SK-N-SH treated with all-trans-retinoic acid at 6 μM for 48 hours (cell line): ENCODE measurements at regions not wholly inside any gene's neighbourhood (a gene's known extent, or its start where the extent isn't known, plus 50 kb on each side); places are given as distances from the start of the nearest gene placed in this dataset.
"Not testable (repeated sequence)": the region's sequence is repeated elsewhere in the genome, so short reads cannot be mapped to it uniquely, and the experiment has no call there.

Experiments
- ATAC-seq: fragments of 200-7000 bp; cut with Tn5 transposase; 3 replicates; pipeline ENCODE4 v1.9.1; 2020; ENCODE audit warnings: mild to moderate bottlenecking, moderate library complexity
- BACH2 ChIP-seq: fragments of 250-450 bp; sonication (Bioruptor Pico); IDR thresholded peaks from 2 replicates; pipeline ENCODE4 v1.9.0; 2021; ENCODE audit warnings: mild to moderate bottlenecking, borderline replicate concordance
- CSDC2 ChIP-seq: fragments of 250-450 bp; sonication (Bioruptor Pico); IDR thresholded peaks from 2 replicates; pipeline ENCODE4 v1.5.0; 2020; ENCODE audit warnings: mild to moderate bottlenecking, moderate library complexity
- ESRRG ChIP-seq: fragments of 250-450 bp; sonication (Bioruptor Pico); IDR thresholded peaks from 2 replicates; pipeline ENCODE4 v1.6.1; 2021; ENCODE audit warnings: mild to moderate bottlenecking
- OSR1 ChIP-seq: fragments of 250-450 bp; sonication (Bioruptor Pico); IDR thresholded peaks from 2 replicates; pipeline ENCODE4 v1.8.0; 2022; ENCODE audit warnings: moderate library complexity, mild to moderate bottlenecking, inconsistent platforms
- RARB ChIP-seq: fragments of 250-450 bp; sonication (Bioruptor Pico); IDR thresholded peaks from 2 replicates; pipeline ENCODE4 v1.8.0; 2021; ENCODE audit warnings: mild to moderate bottlenecking, moderate library complexity
- SNAI2 ChIP-seq: fragments of 250-450 bp; sonication (Bioruptor Pico); IDR thresholded peaks from 2 replicates; pipeline ENCODE4 v1.5.0; 2020; ENCODE audit warnings: mild to moderate bottlenecking, moderate library complexity
- TCF4 ChIP-seq: fragments of 250-450 bp; sonication (Bioruptor Pico); IDR thresholded peaks from 2 replicates; pipeline ENCODE4 v1.8.0; 2021; ENCODE audit warnings: mild to moderate bottlenecking, moderate library complexity, borderline replicate concordance
- TOX ChIP-seq: fragments of 250-450 bp; sonication (Bioruptor Pico); IDR thresholded peaks from 2 replicates; pipeline ENCODE4 v1.8.0; 2021; ENCODE audit warnings: mild to moderate bottlenecking, moderate library complexity, borderline replicate concordance
- ZC3H10 ChIP-seq: fragments of 250-450 bp; sonication (Bioruptor Pico); IDR thresholded peaks from 2 replicates; pipeline ENCODE4 v1.5.1; 2021; ENCODE audit warnings: mild to moderate bottlenecking, moderate library complexity
- ZFP3 ChIP-seq: fragments of 250-450 bp; sonication (Bioruptor Pico); IDR thresholded peaks from 2 replicates; pipeline ENCODE4 v1.5.0; 2020; ENCODE audit warnings: mild to moderate bottlenecking, moderate library complexity
- ZNF565 ChIP-seq: fragments of 450-650 bp; formaldehyde crosslinking; conservative IDR thresholded peaks from 2 replicates; pipeline ENCODE4 v1.5.0; 2020; ENCODE audit warnings: low read depth, mild to moderate bottlenecking, moderate library complexity
- ZNF8 ChIP-seq: fragments of 450-650 bp; formaldehyde crosslinking; IDR thresholded peaks from 2 replicates; pipeline ENCODE4 v1.5.0; 2020; ENCODE audit warnings: mild to moderate bottlenecking, moderate library complexity
- TF ChIP-seq, protein P1 (sequence below): fragments of 250-450 bp; sonication (Bioruptor Pico); IDR thresholded peaks from 2 replicates; pipeline ENCODE4 v1.8.0; 2020; ENCODE audit warnings: mild to moderate bottlenecking, moderate library complexity, borderline replicate concordance
- TF ChIP-seq, protein P2 (sequence below): fragments of 250-450 bp; sonication (Bioruptor Pico); IDR thresholded peaks from 2 replicates; pipeline ENCODE4 v1.5.0; 2020; ENCODE audit warnings: mild to moderate bottlenecking, moderate library complexity
- TF ChIP-seq, protein P3 (sequence below): fragments of 250-450 bp; sonication (Bioruptor Pico); IDR thresholded peaks from 2 replicates; pipeline ENCODE4 v1.5.1; 2021; ENCODE audit warnings: mild to moderate bottlenecking, moderate library complexity
- TF ChIP-seq, protein P4 (sequence below): fragments of 250-450 bp; sonication (Bioruptor Pico); IDR thresholded peaks from 2 replicates; pipeline ENCODE4 v1.8.0; 2021; ENCODE audit warnings: low read depth, mild to moderate bottlenecking, moderate library complexity, borderline replicate concordance
- TF ChIP-seq, protein P5 (sequence below): fragments of 250-450 bp; sonication (Bioruptor Pico); IDR thresholded peaks from 2 replicates; pipeline ENCODE4 v1.5.1; 2020; ENCODE audit warnings: low read depth, mild to moderate bottlenecking, moderate library complexity

DNA sequence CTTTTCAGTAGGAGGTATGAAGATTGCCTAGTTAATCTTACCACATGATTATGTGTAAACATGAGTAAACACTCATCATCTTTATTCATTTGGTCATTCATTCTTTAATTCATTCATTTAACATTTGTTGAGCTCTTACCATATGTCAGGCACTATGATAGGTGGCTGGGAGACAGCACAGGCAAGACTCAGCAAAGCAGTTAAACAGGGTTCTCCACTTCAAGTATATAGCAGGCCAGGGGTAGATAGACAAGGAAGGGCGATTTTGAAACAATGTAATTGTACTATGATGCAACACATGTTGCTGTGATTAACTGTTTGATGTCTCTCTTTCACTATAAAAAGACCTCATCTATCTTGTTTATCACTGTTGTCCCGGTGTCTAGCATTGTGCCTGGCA lies 84.3 kb upstream of the GPR101 start:
- TF ChIP-seq, protein P1, sequence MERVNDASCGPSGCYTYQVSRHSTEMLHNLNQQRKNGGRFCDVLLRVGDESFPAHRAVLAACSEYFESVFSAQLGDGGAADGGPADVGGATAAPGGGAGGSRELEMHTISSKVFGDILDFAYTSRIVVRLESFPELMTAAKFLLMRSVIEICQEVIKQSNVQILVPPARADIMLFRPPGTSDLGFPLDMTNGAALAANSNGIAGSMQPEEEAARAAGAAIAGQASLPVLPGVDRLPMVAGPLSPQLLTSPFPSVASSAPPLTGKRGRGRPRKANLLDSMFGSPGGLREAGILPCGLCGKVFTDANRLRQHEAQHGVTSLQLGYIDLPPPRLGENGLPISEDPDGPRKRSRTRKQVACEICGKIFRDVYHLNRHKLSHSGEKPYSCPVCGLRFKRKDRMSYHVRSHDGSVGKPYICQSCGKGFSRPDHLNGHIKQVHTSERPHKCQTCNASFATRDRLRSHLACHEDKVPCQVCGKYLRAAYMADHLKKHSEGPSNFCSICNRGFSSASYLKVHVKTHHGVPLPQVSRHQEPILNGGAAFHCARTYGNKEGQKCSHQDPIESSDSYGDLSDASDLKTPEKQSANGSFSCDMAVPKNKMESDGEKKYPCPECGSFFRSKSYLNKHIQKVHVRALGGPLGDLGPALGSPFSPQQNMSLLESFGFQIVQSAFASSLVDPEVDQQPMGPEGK (CRISPR knock-in tag), result no peak
- TF ChIP-seq RARB (CRISPR knock-in tag), result no peak
- no peak for TF ChIP-seq ESRRG (CRISPR knock-in tag)
- no peak for TF ChIP-seq OSR1 (CRISPR knock-in tag)
- no peak for TF ChIP-seq BACH2 (CRISPR knock-in tag)
- TF ChIP-seq, protein P2, sequence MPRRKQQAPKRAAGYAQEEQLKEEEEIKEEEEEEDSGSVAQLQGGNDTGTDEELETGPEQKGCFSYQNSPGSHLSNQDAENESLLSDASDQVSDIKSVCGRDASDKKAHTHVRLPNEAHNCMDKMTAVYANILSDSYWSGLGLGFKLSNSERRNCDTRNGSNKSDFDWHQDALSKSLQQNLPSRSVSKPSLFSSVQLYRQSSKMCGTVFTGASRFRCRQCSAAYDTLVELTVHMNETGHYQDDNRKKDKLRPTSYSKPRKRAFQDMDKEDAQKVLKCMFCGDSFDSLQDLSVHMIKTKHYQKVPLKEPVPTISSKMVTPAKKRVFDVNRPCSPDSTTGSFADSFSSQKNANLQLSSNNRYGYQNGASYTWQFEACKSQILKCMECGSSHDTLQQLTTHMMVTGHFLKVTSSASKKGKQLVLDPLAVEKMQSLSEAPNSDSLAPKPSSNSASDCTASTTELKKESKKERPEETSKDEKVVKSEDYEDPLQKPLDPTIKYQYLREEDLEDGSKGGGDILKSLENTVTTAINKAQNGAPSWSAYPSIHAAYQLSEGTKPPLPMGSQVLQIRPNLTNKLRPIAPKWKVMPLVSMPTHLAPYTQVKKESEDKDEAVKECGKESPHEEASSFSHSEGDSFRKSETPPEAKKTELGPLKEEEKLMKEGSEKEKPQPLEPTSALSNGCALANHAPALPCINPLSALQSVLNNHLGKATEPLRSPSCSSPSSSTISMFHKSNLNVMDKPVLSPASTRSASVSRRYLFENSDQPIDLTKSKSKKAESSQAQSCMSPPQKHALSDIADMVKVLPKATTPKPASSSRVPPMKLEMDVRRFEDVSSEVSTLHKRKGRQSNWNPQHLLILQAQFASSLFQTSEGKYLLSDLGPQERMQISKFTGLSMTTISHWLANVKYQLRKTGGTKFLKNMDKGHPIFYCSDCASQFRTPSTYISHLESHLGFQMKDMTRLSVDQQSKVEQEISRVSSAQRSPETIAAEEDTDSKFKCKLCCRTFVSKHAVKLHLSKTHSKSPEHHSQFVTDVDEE (CRISPR knock-in tag), result no peak
- TF ChIP-seq, protein P3, sequence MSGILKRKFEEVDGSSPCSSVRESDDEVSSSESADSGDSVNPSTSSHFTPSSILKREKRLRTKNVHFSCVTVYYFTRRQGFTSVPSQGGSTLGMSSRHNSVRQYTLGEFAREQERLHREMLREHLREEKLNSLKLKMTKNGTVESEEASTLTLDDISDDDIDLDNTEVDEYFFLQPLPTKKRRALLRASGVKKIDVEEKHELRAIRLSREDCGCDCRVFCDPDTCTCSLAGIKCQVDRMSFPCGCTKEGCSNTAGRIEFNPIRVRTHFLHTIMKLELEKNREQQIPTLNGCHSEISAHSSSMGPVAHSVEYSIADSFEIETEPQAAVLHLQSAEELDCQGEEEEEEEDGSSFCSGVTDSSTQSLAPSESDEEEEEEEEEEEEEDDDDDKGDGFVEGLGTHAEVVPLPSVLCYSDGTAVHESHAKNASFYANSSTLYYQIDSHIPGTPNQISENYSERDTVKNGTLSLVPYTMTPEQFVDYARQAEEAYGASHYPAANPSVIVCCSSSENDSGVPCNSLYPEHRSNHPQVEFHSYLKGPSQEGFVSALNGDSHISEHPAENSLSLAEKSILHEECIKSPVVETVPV (CRISPR knock-in tag), result no peak
- no peak for TF ChIP-seq ZNF565 (CRISPR knock-in tag)
- no peak for TF ChIP-seq TOX
- no peak for TF ChIP-seq TCF4

DNA sequence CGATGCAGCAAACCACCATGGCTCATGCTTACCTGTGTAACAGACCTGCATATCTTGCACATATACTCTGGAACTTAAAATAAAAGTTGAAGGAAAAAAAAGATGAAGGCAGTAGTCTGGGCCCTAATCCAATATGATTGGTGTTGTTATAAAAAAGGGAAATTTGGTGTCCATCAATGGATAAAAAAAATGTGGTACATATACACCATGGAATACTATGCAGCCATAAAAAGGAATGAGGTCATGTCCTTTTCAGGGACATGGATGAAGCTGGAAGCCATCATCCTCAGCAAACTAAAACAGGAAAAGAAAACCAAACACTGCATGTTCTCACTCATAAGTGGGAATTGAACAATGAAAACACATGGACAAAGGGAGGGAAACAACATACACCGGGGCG lies 74.1 kb upstream of the GPR101 start:
- TF ChIP-seq ZNF8 (CRISPR knock-in tag), result peak; percentile 57
- not testable (repeated sequence) for ATAC-seq

More for the DNA sequence above, 84.3 kb upstream of the GPR101 start:
- no peak for ATAC-seq

DNA sequence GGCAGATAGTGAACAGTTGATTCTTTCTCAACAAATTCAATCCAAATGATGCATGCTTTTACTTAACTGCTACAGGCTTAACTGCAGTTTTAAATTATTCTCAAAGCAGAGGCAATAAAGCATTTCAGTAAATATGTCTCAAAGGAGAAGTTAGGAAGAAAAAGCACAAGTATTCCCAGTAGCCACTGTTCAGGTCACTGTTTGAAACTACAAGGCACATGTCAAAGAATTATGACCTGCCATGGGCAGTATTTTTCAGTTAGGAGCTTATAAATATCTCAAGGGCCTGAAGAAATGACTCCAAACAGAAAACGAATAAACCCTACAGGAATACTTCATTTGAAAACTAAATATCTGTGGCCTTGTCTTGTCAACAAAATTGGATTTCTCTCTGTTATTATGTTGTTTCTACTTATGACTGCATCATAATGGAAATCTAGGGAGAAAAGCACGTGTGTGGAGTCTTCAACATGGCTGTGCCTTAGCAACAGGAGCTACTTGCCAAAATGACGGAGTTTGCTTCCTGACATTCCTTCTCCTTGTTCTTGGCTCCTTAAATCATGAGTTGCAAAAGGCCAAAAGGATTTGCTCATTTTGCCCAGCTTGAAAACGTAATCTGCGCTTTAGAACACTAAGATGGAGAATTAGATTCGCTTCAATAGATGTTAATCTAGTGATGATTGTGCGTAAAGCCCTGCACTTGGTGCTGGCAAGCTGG lies 67.6 kb upstream of the GPR101 start:
- no peak for ATAC-seq
- no peak for TF ChIP-seq TOX
- no peak for TF ChIP-seq TCF4
- TF ChIP-seq, protein P4, sequence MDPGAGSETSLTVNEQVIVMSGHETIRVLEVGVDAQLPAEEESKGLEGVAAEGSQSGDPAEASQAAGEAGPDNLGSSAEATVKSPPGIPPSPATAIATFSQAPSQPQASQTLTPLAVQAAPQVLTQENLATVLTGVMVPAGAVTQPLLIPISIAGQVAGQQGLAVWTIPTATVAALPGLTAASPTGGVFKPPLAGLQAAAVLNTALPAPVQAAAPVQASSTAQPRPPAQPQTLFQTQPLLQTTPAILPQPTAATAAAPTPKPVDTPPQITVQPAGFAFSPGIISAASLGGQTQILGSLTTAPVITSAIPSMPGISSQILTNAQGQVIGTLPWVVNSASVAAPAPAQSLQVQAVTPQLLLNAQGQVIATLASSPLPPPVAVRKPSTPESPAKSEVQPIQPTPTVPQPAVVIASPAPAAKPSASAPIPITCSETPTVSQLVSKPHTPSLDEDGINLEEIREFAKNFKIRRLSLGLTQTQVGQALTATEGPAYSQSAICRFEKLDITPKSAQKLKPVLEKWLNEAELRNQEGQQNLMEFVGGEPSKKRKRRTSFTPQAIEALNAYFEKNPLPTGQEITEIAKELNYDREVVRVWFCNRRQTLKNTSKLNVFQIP (CRISPR knock-in tag), result no peak
- no peak for TF ChIP-seq ZNF565 (CRISPR knock-in tag)
- no peak for TF ChIP-seq ZC3H10 (CRISPR knock-in tag)
- TF ChIP-seq CSDC2, result no peak
- TF ChIP-seq, protein P5, sequence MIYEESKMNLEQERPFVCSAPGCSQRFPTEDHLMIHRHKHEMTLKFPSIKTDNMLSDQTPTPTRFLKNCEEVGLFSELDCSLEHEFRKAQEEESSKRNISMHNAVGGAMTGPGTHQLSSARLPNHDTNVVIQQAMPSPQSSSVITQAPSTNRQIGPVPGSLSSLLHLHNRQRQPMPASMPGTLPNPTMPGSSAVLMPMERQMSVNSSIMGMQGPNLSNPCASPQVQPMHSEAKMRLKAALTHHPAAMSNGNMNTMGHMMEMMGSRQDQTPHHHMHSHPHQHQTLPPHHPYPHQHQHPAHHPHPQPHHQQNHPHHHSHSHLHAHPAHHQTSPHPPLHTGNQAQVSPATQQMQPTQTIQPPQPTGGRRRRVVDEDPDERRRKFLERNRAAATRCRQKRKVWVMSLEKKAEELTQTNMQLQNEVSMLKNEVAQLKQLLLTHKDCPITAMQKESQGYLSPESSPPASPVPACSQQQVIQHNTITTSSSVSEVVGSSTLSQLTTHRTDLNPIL (CRISPR knock-in tag), result no peak
- no peak for TF ChIP-seq ZFP3 (CRISPR knock-in tag)
- TF ChIP-seq SNAI2 (CRISPR knock-in tag), result no peak
- no peak for TF ChIP-seq OSR1 (CRISPR knock-in tag)
